Activated B cell treated with CpG ODN at 0.5 μM for 24 hours (primary cell): ENCODE measurements at regions not wholly inside any gene's neighbourhood (a gene's known extent, or its start where the extent isn't known, plus 50 kb on each side); places are given as distances from the start of the nearest gene placed in this dataset.

Source experiments
- ATAC-seq: fragments of 200-7000 bp; cut with Tn5 transposase; one replicate; pipeline ENCODE4 v1.10.0; 2021; ENCODE audit warnings: low read depth, mild to moderate bottlenecking, moderate library complexity
- CTCF ChIA-PET: fragments of 350-600 bp; sonication (Branson Sonifier 250); formaldehyde crosslinking; loops from one replicate; lab custom pipeline; 2021; ENCODE audit warnings: antibody characterized with exemption; lab: Charles Lee
- POLR2A ChIA-PET: fragments of 350-600 bp; sonication (Branson Sonifier 250); formaldehyde crosslinking; loops from one replicate; lab custom pipeline; 2021; ENCODE audit warnings: antibody characterized with exemption; lab: Charles Lee
- DNase-seq: peaks from one replicate; pipeline ENCODE4 v3.0.0; 2022
- H3K27ac Mint-ChIP-seq: one replicate; pipeline ENCODE4 v1.8.0; 2020; ENCODE audit warnings: mixed read lengths
- H3K27me3 Mint-ChIP-seq: one replicate; pipeline ENCODE4 v1.8.0; 2021; ENCODE audit warnings: mixed read lengths
- H3K36me3 Mint-ChIP-seq: one replicate; pipeline ENCODE4 v1.8.0; 2021; ENCODE audit warnings: low read depth, mixed read lengths
- H3K4me1 Mint-ChIP-seq: one replicate; pipeline ENCODE4 v1.8.0; 2021; ENCODE audit warnings: mixed read lengths
- H3K4me3 Mint-ChIP-seq: one replicate; pipeline ENCODE4 v1.8.0; 2020; ENCODE audit warnings: mild to moderate bottlenecking, mixed read lengths
- H3K9me3 Mint-ChIP-seq: one replicate; pipeline ENCODE4 v1.8.0; 2020; ENCODE audit warnings: mixed read lengths
- intact Hi-C: fragments of 100-400 bp; cut with micrococcal nuclease; formaldehyde crosslinking; loops from one replicate; pipeline ENCODE4 v1.15.1; 2024
- TF ChIP-seq, protein P1 (sequence below): fragments of 200-600 bp; IDR thresholded peaks from one replicate; pipeline ENCODE4 v1.8.0; 2022; ENCODE audit warnings: antibody characterized with exemption, mild to moderate bottlenecking

DNA sequence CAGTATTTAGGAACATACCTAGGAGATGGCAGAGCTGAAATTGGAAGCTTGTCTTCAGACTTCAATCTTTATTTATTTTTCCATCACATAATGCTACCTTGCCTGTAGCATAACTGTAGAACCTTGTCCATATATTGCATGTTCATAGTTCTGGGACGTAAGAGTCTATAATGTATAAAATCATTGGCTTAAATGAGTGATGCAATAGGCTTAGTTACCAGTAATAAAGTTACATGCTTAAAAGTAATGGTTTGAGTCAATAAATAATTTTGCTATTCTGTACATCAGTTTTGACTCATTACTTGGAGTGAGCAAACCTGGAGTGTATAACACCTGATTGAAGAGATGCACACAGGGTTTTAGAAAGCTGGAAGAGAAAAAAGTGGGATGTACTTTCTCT, 229.3 kb downstream of the CDCA7 start:
- ChIA-PET POLR2A (no interaction called here), CTCF (no interaction called here)
- no peak overlapping the region for H3K27ac Mint-ChIP-seq
- H3K4me1 Mint-ChIP-seq = no peaks in the 10 kb centered on the region
- intact Hi-C loops = no loop called here
- no peak overlapping the region for H3K4me3 Mint-ChIP-seq
- no peak for ATAC-seq
- no peak for DNase-seq
- no peaks in the 10 kb centered on the region for H3K9me3 Mint-ChIP-seq
- TF ChIP-seq, protein P1, sequence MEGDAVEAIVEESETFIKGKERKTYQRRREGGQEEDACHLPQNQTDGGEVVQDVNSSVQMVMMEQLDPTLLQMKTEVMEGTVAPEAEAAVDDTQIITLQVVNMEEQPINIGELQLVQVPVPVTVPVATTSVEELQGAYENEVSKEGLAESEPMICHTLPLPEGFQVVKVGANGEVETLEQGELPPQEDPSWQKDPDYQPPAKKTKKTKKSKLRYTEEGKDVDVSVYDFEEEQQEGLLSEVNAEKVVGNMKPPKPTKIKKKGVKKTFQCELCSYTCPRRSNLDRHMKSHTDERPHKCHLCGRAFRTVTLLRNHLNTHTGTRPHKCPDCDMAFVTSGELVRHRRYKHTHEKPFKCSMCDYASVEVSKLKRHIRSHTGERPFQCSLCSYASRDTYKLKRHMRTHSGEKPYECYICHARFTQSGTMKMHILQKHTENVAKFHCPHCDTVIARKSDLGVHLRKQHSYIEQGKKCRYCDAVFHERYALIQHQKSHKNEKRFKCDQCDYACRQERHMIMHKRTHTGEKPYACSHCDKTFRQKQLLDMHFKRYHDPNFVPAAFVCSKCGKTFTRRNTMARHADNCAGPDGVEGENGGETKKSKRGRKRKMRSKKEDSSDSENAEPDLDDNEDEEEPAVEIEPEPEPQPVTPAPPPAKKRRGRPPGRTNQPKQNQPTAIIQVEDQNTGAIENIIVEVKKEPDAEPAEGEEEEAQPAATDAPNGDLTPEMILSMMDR = no peak
- peaks cover 5% of the 10 kb centered on the region for H3K27me3 Mint-ChIP-seq
- no peaks in the 10 kb centered on the region for H3K36me3 Mint-ChIP-seq

DNA sequence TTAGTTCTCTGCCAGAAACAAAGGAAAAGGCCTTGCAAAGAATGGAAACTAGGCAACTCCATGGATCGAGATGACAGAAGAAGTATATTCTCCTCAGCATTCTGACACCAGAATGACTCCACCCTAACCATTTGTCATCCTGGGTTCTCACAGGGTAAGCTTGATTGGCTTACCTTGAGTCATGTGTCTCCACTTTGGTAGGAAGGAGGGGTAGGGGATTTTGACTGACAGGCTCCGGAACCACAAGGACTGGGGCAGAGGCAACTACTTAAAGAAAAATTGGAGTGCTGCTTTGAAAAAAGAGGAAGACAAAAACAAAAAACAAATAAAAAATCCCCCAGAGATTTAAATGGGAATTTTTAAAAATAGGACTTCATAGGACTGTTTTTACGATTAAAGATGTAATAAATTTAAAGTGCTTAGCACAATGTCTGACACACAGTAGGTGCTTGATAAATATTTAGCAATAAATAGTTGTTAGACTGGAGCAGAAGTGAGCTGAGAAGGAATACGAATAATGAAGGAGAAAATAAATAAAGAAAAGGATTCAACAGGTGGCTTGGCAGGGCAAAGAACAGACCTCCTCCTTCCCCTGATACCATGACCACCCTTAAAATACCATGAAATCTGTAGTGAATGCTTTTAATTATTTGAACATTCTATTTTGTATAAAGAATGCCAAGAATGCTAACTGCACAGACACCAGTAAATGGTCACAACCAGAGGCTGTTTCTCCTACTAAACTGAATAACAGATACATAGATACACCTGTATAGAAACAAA, 230.2 kb downstream of the CDCA7 start:
- TF ChIP-seq, protein P1 = no peak
- H3K36me3 Mint-ChIP-seq = no peaks in the 10 kb centered on the region
- ChIA-PET POLR2A (no interaction called here), CTCF (no interaction called here)
- no peak for DNase-seq
- H3K27ac Mint-ChIP-seq = no peak overlapping the region
- intact Hi-C loops = no loop called here
- no peak overlapping the region for H3K4me3 Mint-ChIP-seq
- no peak for ATAC-seq
- H3K9me3 Mint-ChIP-seq = no peaks in the 10 kb centered on the region
- H3K27me3 Mint-ChIP-seq = peaks cover 9% of the 10 kb centered on the region
- H3K4me1 Mint-ChIP-seq = no peaks in the 10 kb centered on the region

DNA sequence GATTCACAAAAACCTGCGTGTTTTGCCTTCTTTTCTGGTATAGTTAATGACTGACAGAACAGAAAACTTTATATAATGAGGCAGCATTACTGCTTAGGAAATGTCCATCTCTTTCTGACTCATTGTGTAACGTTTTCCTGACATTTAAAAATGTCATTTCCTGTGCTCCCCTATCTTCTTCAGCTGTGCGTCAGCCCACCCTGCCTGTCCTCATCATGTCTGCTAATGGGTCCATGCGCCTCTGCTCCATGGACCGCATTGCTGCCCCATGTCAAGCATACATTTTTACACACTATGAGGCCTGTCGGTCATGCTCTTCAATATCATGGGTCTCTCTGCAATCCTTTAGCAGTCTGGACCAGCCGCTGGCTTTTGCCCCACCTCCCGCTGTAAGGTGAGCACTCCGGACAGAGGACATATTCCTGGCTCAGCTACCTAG, 234.3 kb downstream of the CDCA7 start:
- intact Hi-C loops = no loop called here
- Mint-ChIP-seq H3K9me3 (peaks cover 10% of the 10 kb centered on the region), H3K4me3 (no peak overlapping the region), H3K27ac (no peak overlapping the region), H3K4me1 (no peaks in the 10 kb centered on the region), H3K27me3 (peaks cover 11% of the 10 kb centered on the region), H3K36me3 (no peaks in the 10 kb centered on the region)
- ChIA-PET POLR2A (no interaction called here), CTCF (no interaction called here)
- ATAC-seq (no peak), DNase-seq (no peak)
- TF ChIP-seq, protein P1 = no peak

DNA sequence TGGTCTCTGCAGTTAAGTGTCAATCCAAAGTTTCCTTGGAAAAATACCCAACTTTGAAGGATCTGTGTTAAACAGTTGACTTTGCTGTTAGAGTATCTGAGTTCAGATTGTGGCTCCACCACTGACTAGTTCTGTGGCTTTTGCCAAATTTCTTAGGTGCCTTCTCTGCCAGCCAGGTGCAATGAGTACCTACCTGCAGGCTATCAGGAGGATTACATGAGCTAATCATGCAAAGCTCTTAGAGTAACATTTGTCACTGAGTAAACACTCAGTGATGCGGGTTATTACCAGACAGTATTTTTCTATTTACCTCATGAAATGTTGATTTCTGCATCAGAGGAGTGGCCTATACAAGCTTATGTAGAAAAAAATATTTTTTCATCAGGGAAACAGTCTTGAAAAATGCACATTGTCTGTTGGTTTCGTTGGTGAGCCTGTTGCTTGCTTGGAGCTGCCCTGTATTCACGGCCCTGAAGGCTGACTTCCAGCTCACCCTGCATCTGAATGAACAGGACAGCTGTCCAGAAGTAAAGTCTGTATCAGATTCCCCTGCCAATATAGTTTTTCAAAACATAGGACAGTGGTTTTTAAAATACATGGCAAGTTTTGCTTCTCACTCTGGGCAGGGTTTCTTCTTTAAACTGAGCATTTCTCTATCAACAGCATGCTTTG, 235.1 kb downstream of the CDCA7 start:
- POLR2A ChIA-PET = no interaction called here
- H3K4me1 Mint-ChIP-seq = no peaks in the 10 kb centered on the region
- no peak for ATAC-seq

More for the DNA sequence above, 235.1 kb downstream of the CDCA7 start:
- peaks cover 13% of the 10 kb centered on the region for H3K9me3 Mint-ChIP-seq
- CTCF ChIA-PET = no interaction called here
- intact Hi-C loops = no loop called here
- H3K27ac Mint-ChIP-seq = no peak overlapping the region
- H3K4me3 Mint-ChIP-seq = no peak overlapping the region
- peaks cover 11% of the 10 kb centered on the region for H3K27me3 Mint-ChIP-seq
- DNase-seq = no peak
- no peaks in the 10 kb centered on the region for H3K36me3 Mint-ChIP-seq
- TF ChIP-seq, protein P1 = no peak
